HG03045 (cell line): ENCODE measurements at regions not wholly inside any gene's neighbourhood (a gene's known extent, or its start where the extent isn't known, plus 50 kb on each side); places are given as distances from the start of the nearest gene placed in this dataset.
"Not testable (repeated sequence)": the region's sequence is repeated elsewhere in the genome, so short reads cannot be mapped to it uniquely, and the experiment has no call there.

ENCODE experiments used
- ATAC-seq: cut with Tn5 transposase; IDR thresholded peaks from one replicate; pipeline ENCODE4 v1.9.1; 2021; ENCODE audit warnings: mild to moderate bottlenecking, moderate library complexity; ENCODE audit not compliant: unreplicated experiment

GRCh38 chr13:44051918-44052675, 172.4 kb downstream of the LACC1 start:
- no peak for ATAC-seq

GRCh38 chr13:44052780-44053184, 173.1 kb downstream of the LACC1 start:
- no peak for ATAC-seq

- no peak for ATAC-seq
These were observed 173.5 kb downstream of the LACC1 start for GRCh38 chr13:44053208-44053607.

DNA sequence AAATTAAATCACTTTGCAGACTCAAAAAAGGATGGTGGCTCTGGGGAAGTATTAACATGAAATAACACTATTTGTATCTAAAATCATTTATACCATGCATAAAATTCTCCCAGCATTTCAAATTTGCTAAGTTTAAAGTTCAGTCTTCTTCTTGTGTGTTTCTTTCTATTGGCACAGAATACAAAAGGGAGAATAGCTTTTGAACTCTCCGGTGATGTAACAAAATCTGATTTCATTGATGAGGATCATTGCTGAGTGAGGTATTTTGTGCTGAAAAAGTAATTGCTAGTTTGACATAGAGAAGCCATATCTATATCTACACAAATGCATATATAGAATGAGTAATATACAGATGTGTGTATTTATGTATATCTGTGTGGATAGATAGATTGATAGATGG, 174.8 kb downstream of the LACC1 start:
- ATAC-seq = no peak

- not testable (repeated sequence) for ATAC-seq
These were observed 176.0 kb downstream of the LACC1 start for GRCh38 chr13:44055681-44056080.

- no peak for ATAC-seq
These were observed 178.4 kb downstream of the LACC1 start for GRCh38 chr13:44058067-44058466.

- ATAC-seq = no peak
These were observed 179.0 kb downstream of the LACC1 start for GRCh38 chr13:44058624-44059215.

DNA sequence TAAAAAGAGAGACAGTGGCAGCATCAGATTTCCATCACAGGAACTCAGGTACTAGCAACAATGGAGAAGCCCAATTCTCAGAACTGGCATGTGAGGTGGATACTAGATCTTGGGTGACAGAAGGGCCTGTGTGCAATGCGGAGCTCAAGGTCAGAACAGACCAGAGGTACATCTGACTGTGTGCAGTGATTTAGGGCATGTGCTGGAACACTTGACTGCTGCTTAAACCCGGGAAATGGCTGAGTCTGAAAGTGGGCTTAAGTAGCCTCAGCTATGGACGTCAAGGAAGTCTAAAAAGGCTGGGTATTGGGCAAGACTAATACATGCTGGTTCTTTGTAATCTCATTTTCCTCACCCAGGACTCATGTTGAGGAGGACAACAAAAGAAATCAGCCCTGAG, 182.2 kb downstream of the LACC1 start:
- no peak for ATAC-seq

GRCh38 chr13:44063467-44063866, 183.8 kb downstream of the LACC1 start:
- ATAC-seq = no peak

DNA sequence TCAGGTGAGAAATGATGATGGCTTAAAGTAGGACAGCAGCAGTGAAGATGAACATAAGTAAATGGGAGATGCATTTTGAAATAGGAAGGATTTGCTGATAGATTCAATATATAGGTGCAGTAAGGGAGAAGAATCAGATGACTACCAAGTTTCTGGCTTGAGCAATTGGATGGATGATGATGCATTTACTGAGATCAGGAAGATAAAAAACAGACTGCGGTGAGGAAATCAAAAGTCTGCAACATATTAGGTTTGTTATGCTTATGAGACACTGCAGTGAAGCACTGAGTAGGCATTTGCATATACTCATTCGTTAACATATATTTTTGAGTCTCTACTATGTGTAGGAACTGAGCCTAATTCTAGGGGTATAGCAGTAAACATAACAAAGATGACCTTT, 184.2 kb downstream of the LACC1 start:
- ATAC-seq = no peak

GRCh38 chr13:44064357-44064756, 184.7 kb downstream of the LACC1 start:
- no peak for ATAC-seq

DNA sequence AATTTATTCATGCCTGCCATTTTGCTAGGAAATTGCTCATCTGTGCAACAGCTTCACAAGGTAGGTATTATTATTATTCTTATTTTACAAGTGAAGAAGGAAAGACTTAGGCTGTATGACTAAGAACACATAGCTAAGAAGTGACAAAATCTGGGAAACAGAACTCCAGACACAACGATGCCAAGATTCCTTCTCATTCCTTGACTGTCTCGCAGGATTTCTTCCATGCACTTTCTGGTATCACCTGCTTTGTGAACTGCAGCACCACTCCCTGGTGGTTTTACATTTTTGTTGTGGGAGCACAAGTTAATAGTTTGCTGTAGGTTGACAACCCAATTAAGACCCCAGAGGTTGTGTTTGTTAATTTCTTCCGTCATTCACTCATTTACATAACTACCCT, 188.5 kb downstream of the LACC1 start:
- ATAC-seq = no peak

DNA sequence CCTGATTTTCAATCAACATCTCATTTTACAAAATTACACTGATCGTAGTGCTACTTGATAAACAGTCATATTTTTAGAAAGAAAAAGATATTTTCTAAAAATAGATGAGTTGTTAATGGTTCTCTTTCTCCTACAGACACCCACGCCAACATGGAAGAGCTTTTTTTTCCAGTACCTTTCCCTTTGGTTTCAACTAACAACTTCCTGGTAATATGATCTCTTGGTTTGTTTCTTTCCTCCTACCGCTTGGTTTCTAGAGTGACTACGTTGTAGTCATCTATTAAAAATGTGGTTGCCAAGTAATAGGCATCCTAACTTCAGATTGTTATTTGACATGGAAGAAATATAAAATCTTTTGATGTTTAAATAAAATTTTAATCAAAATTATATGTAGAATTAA, 189.0 kb downstream of the LACC1 start:
- no peak for ATAC-seq

DNA sequence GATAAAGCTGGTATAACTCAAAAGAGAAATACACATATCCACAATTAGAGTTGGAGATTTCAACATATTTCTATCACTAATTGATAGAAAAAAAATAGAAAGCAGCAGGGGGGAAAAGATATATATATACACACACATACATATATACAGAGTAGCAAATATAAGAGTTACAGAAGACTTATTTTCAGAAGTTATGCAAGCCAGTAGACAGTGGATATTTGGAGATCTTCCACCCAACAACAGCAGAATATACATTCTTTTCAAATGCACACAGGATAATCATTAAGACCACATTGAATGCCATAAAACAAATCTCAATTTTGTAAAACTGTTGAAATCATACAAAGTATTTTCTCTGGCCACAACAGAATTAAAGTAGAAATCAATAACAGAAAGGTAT, 192.8 kb downstream of the LACC1 start:
- ATAC-seq = no peak

DNA sequence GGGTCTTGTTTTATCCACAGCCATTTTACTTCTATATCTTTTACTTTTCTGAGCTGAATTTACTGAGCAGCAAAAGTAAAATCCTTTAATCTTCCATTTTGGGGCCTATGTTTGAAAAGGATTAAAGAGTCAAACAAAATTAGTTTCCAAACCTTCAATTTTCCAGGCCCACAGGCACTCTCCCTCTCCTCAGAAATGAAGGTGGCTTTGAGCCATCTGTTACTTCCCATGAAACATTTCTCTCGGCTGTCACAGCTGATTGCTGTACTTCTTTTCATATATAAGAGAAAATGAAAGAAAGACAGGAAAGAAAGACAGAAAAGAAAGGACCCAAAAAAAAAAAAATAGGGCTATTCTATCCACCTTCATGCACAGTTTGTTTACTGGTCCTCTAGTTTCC, 194.9 kb downstream of the LACC1 start:
- ATAC-seq = no peak

GRCh38 chr13:44075113-44075512, 195.4 kb downstream of the LACC1 start:
- ATAC-seq = no peak

DNA sequence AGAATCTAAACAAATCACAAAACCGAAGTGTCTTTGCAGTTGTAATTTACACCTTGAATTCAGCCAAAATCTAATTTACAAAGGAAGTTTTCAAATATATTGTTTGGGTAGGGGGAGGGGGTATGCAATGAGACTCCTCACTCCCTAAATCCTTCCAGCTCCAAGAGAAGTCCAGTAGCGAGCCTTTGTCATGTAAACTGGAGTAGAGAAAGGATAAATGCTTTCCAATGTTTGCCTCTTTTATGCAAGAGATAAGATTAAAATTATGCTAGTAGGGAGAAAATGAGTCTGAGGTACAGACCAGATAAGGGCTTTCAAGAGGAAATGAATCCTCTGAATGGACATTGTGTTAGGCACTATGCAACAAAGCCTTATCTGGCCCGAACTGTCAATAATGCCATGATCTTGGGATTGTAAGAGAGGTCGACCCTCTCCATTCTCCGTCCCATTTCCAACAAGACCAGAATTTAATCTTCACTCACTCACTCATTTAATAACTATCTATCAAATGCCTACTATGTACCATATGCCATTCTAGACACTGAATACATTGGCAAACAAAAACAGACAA, 199.2 kb downstream of the LACC1 start:
- ATAC-seq = no peak

- no peak for ATAC-seq
These were observed 199.9 kb downstream of the LACC1 start for GRCh38 chr13:44079413-44080205.

DNA sequence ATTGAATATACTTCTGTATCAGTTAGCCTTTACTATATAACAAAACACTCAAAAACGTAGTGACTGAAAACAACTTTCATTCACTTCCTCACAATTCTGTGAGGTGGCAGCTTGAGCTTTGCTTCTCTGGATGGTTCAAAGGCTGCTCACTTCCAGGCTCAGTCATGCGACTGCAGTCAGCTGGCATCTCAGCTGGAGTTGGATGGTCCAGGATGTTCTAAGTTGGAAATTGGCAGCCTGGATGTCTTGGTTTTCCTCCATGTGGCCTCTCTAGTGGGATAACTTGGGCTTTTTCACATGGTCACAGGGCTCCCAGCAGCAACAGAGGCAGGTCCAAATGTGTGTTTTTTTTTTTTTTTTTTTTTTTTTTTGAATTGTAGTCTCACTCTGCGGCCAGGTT, 204.4 kb downstream of the LACC1 start:
- no peak for ATAC-seq

GRCh38 chr13:44086389-44086788, 206.7 kb downstream of the LACC1 start:
- no peak for ATAC-seq

GRCh38 chr13:44088411-44088810, 208.7 kb downstream of the LACC1 start:
- ATAC-seq = no peak

- no peak for ATAC-seq
These were observed 209.3 kb downstream of the LACC1 start for GRCh38 chr13:44088991-44089413.
